ENCODE measurements at regions not wholly inside any gene's neighbourhood (a gene's known extent, or its start where the extent isn't known, plus 50 kb on each side); places are given as distances from the start of the nearest gene placed in this dataset.

DNA sequence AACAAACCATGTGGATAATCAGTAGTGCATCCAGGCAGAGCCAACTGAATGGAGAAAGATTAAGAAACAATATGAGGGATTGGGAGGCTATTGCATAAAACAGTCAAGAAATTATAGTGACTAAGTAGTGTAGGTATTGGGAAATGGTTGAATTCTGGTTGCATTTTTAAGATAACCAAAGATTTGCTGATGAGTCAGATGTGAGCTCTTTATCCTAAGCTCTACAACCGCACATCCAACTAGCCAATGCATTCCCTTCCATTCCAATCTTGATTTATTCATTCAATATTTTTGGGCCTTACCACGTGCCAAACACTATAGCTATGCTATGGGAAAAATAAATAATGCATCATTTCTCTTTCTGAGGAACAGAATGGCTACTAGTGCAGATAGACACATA lies 524.5 kb upstream of the RGMB start:
- TF ChIP-seq, protein P1, sequence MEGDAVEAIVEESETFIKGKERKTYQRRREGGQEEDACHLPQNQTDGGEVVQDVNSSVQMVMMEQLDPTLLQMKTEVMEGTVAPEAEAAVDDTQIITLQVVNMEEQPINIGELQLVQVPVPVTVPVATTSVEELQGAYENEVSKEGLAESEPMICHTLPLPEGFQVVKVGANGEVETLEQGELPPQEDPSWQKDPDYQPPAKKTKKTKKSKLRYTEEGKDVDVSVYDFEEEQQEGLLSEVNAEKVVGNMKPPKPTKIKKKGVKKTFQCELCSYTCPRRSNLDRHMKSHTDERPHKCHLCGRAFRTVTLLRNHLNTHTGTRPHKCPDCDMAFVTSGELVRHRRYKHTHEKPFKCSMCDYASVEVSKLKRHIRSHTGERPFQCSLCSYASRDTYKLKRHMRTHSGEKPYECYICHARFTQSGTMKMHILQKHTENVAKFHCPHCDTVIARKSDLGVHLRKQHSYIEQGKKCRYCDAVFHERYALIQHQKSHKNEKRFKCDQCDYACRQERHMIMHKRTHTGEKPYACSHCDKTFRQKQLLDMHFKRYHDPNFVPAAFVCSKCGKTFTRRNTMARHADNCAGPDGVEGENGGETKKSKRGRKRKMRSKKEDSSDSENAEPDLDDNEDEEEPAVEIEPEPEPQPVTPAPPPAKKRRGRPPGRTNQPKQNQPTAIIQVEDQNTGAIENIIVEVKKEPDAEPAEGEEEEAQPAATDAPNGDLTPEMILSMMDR (IDR thresholded peaks at IDR 0.05; ENCODE audit: low read depth, low read length, missing control alignments), result no peak
- DNase-seq (ENCODE audit: low read depth), result peak; percentile 47
- H3K4me3 ChIP-seq (ENCODE audit: low read depth, low read length), result no peak overlapping the region
- in situ Hi-C loops (cut with HindIII; ENCODE audit: low sequenced_read_pairs), result no loop called here

DNA sequence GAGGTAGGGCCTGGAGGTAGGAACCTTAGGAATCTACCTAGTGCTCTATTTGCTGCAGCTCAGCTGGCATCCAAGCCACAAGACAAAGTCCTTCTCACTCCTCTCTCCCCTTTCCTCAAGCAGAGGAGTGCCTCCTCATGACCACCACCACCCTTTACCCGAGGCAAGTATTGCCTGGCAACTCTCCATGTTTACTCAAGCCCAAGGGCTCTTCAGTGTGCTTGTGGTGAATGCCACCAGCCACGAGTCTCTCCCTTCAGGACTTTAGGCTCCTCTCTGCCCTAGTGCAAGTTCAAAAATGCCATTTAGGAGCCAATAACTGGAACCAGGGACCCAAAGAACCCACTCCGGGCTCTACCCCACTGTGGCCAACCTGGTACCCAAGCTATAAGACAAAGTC lies 514.5 kb upstream of the RGMB start:
- in situ Hi-C loops (cut with HindIII; ENCODE audit: low sequenced_read_pairs), result no loop called here
- TF ChIP-seq, protein P1 (IDR thresholded peaks at IDR 0.05; ENCODE audit: low read depth, low read length, missing control alignments), result no peak
- DNase-seq (ENCODE audit: low read depth), result no peak
- H3K4me3 ChIP-seq (ENCODE audit: low read depth, low read length), result no peak overlapping the region

DNA sequence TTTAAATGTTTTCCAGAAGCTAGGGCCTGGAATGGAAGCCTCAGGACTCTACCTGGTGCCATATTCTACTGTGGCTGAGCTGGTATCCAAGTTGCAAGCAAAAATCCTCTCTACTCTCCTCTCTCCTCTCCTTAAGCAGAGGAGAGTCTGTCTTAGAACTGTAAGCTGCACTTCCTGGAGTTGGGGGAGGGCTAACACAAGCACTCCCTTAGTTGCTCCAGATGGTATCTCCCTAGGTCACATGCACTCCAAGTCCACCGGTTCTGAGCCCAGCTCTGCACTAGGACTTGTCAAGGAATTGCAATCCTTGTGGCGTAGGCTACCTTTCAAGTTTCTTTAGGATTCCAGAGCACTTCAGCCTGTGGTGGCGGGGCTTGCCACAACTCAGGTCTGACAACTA lies 513.9 kb upstream of the RGMB start:
- DNase-seq (ENCODE audit: low read depth), result no peak
- in situ Hi-C loops (cut with HindIII; ENCODE audit: low sequenced_read_pairs), result no loop called here
- H3K4me3 ChIP-seq (ENCODE audit: low read depth, low read length), result no peak overlapping the region
- TF ChIP-seq, protein P1 (IDR thresholded peaks at IDR 0.05; ENCODE audit: low read depth, low read length, missing control alignments), result no peak

DNA sequence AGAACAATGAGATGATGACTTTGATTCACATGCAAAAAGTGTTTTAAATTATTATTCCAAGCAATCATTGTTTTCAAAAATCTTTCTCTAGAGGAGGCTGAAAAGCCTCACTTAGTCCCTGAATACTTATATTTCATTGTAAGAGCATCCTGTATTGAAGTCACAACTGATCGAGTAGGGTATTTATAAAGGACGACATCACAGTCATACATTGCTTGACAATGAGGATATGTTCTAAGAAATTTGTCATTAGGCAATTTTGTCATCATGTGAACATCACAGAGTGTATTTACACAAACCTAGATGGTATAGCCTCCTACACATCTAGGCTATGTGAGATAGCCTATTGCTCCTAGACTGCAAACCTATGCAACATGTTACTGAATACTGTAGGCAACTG lies 510.4 kb upstream of the RGMB start:
- DNase-seq (ENCODE audit: low read depth), result no peak
- TF ChIP-seq, protein P1 (IDR thresholded peaks at IDR 0.05; ENCODE audit: low read depth, low read length, missing control alignments), result no peak
- H3K4me3 ChIP-seq (ENCODE audit: low read depth, low read length), result no peak overlapping the region
- in situ Hi-C loops (cut with HindIII; ENCODE audit: low sequenced_read_pairs), result no loop called here

DNA sequence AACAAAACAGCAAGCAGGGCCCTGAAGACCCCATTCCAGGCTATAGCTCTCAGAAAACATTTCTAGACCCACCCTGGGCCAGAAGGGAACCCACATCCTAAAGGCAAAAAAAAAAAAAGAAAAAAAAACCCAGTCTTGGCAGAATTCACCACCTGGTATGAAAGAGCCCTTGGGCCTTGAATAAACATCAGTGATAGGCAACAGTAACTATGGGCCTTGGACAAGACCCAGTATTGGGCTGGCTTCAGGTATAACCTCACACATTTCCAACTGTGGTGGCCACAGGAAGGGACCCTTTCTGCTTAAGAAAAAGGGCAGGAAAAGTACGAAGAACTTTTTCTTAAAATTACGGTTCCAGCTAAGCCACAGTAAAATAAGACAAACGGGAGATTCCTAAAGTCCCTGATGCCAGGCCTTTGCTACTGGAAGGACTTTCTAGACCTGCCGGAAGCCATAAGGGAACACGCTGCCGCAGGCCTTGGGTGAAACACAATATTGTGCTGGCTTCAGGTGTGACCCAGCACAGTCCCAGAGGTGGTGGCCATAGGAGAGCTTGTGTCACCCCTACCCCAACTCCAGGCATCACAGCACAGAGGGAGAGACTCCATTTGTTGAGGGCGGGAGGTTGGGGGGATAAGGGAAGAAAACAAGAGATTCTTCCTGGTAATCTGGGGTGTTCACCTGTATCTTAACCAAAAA lies 505.2 kb upstream of the RGMB start:
- TF ChIP-seq, protein P1 (IDR thresholded peaks at IDR 0.05; ENCODE audit: low read depth, low read length, missing control alignments), result no peak

DNA sequence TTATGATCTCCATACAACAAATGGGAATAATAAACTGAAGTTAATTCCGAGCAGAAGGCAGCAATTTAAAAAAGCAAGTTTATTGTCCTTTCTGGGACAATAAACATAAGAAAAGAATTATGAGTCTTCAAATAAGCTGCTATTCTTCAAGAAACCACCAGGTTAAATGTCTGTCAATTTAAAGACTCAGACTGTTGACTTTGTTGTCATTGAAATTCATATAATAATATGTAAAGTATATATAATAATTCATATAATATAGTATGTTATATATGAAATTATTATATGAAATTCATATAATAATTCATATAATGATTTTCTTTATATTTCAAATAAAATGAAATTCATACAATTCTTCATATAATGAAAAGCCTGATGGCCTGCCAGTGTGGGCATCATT lies 497.5 kb upstream of the RGMB start:
- TF ChIP-seq, protein P1 (IDR thresholded peaks at IDR 0.05; ENCODE audit: low read depth, low read length, missing control alignments), result no peak
- DNase-seq (ENCODE audit: low read depth), result no peak
- in situ Hi-C loops (cut with HindIII; ENCODE audit: low sequenced_read_pairs), result no loop called here
- no peak overlapping the region for H3K4me3 ChIP-seq (ENCODE audit: low read depth, low read length)

More for the DNA sequence above, 505.2 kb upstream of the RGMB start:
- no peak for DNase-seq (ENCODE audit: low read depth)
- no peak overlapping the region for H3K4me3 ChIP-seq (ENCODE audit: low read depth, low read length)
- in situ Hi-C loops (cut with HindIII; ENCODE audit: low sequenced_read_pairs), result no loop called here

Data from astrocyte of the cerebellum (primary cell).